ENCODE measurements at regions not wholly inside any gene's neighbourhood (a gene's known extent, or its start where the extent isn't known, plus 50 kb on each side); places are given as distances from the start of the nearest gene placed in this dataset.

DNA sequence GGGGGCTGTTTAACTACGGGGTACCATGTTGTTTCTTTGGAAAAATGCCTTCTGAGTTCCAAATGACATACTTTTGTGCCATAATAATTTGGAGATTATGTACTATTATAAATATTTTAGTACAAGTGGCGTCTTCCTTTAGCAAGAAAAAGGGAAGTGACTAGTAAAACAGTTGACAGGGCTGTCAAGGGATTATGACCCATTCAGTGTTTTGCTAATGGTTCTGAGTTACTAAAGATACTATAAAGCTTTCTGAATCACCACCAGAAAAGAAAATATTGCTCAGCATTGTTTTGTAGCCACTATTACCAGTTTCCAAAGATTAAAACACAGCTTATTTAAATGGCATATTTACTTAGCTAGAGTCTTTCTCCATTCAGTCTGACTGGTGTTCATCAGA lies 334.9 kb downstream of the SNAPC1 start:
- DNase-seq (ENCODE audit: low spot score) = no peak

DNA sequence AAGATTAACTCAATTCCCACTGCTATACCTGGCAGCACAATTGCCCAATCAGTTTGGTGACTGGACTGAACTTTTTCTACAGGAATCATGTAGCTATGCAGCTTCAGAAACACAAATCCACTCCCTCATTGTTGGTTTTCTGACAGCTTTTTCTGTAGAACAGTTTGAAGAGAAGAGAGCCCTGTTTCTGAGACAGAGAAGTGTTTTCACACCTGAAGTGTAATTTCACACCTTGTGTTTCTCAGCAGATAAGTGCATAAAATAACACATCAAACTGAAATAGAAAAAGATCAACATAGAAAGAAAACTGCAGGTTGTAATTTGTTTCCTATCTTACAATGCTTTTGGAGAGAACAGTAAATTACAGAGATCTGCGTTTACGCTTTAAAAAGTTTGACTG lies 335.6 kb downstream of the SNAPC1 start:
- DNase-seq (ENCODE audit: low spot score) = no peak

DNA sequence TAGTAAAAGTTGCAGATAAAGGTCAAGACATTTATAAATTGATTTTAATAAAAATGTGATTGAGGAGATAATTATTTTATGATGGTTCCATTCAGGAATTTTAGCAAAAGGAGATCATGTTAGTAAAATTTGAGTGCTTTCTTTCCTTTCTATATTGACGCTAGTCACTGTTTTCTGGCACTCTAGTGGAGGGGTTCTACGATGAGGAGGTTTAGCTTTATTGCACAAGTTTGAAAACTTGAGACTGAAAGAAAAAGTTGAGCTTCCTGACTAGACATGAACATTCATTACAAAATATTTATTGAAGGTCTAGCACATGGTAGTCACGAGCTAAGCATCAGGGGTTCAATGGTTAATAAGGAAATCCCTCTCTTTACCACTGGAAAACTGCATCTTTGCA lies 336.1 kb downstream of the SNAPC1 start:
- no peak for DNase-seq (ENCODE audit: low spot score)

DNA sequence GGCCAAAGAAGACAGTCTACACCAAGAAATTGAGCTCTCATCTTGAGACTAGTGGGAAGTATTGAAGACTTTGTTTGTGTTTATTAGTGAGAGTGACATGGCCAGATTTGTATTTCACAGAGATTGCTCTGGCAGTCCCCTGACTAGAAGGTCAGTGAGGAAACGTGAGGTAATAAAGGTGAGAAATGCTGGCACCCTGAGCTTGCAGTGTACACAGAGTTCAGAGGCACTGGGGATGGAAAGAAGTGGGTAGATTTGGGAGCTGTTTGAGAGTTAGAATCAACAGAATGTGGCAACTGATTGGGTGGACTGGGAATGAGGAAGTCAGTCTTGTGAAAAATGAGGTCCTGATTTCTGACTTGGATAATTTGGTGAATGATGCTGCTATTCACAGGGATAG lies 336.9 kb downstream of the SNAPC1 start:
- DNase-seq (ENCODE audit: low spot score) = no peak

DNA sequence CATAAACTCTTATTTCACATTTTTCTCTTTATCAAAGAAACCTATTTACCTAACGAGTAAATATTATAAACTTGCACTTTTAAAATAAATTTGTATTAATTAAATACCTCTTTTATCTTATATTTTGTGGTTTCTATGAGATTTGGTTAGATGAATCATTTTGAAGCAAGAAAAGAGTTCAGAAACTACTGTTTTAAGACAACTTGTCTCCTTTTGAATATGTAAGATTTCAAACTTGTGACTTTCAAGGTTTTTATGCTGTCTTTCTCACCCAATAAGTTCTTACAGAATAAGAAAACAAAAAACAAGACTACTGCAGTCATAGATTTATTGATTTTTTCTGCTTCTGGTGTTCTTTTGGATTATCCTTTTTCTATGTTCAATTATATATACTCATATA lies 339.0 kb downstream of the SNAPC1 start:
- DNase-seq (ENCODE audit: low spot score) = no peak

DNA sequence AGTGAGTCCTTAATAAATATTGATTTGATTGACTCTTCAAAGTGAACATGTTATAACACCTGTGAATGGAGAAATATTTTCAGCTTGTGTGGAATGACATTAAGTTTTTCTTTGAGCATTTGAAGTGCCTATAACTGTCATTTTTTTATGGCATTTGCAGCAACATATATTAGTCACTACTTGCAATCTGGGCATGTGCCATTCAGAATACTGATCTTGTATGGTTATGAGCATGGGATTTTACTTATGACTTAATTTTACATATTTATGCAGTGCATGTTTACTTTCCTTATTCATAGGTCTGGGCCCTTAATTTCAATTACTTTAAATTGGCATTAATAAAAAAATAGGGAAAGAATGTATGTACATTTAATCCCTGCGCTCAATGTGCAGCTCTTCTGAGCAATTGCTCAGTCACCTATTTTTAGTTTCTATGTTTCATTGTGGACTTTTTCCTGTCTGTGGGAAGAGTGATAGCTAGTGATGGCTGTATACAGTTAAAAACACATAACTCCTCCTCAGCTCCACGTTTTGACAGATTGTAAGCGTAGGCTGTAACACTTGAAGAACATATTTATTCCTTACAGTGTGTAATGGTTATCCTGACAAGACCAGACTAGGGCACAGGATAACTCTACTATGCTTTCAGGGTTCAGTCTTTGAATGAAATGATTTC lies 339.6 kb downstream of the SNAPC1 start:
- DNase-seq (ENCODE audit: low spot score) = no peak

DNA sequence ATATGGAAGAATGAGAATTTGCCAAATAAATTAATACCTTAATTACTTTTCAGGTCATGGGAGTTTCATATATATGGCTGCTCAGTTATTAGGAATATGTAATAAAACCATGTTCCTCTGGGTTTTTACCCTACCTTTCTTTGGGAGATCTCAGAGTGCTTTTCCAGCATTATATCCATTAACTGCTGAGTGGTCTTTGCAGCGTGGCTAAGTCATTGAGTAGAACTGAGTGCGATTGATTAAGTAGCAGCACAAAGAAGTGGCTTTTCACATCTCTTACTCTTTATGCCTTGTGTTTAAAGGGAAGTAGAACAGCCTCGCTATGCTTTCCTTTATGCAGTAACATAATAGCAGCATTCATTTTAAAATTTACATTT lies 340.1 kb downstream of the SNAPC1 start:
- no peak for DNase-seq (ENCODE audit: low spot score)

DNA sequence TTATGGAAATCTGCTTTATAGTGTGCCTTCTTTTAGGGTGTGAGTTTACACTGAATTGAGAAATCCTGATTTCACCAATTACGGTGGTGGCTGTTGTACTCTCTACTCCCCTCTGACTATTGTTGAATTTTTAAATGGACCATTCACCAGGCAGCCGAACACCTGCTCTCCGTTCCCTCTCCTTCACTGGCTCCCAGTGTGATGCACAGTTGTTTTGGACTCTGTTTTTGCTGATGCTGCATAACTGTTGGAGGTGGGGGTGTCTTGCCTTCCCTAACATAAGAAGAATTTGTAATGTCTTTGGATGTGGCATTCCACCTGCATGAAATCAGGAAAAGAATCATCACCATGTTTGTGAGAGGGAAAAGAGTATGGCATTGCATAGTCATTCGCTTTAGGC lies 341.2 kb downstream of the SNAPC1 start:
- no peak for DNase-seq (ENCODE audit: low spot score)

DNA sequence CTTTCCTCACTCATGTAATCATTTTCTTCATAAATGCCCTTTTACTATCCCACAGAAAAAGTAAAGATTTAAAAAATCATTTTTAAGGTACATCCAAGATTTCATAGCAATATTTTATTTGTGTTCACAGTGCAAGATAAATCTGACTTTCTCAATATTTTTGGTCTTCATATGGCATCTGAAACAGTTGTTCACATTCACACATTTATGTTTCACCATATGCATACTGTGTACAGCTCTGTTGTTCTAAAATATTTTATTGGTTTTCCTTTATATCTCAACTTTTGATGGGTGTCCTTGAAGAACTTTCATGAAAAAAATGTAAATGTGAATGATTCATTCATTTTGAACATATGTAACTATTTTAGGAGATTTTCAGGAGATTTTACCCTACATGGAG lies 348.7 kb downstream of the SNAPC1 start:
- no peak for DNase-seq (ENCODE audit: low spot score)

DNA sequence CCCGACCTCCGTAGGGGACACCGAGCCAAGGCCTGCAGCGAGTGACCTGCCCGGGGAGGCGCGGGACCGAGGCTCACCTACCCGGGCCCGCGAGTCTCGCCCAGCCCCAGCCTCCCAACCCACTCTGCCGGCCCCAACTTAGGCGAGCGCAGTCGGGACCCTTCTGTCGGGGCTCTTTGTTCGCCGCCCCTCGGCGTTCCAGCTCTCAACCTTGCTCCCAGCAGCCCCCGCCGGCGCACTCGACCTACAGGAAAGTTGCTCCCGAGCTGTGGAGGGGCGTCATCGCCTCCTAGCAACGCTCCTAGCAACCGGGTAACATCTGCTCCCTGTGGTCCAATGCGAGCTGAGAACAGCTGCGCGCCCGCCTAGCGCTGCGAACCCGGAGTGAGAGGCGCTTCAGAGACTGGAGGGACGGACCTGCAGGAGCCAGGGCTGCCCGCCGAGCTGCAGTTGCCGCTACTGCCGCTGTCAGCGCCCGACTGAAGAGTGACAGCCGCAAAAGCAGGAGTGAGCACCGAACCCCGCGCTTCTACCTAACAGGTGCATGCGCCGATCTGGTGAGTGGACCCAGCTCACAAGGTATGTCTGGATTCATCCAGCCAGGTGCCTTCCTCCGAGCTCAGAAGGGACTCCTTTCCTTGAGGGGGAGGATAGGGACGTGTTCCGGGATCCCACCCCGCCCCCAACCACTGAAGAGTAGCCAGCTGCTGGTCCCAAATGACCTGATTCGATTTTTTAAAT lies 355.0 kb downstream of the SNAPC1 start:
- DNase-seq (ENCODE audit: low spot score) = peak; percentile 87

DNA sequence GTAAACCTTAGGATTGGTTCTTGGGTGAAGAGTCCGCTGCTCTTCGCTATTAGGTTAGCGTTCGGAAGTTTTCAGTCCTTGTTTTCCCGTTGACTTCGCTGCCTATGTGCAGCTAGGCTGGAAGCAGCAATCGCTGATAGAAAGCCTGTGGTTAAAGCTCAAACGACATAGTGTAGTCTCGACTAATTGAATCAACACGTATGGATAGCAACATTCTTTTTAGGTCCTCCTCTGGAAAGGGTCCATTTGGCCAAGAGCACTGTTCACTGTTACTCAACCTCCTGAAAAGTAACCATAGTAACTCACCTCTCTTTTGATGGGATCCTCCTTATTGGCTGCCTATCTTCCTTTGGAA lies 355.5 kb downstream of the SNAPC1 start:
- DNase-seq (ENCODE audit: low spot score) = no peak

DNA sequence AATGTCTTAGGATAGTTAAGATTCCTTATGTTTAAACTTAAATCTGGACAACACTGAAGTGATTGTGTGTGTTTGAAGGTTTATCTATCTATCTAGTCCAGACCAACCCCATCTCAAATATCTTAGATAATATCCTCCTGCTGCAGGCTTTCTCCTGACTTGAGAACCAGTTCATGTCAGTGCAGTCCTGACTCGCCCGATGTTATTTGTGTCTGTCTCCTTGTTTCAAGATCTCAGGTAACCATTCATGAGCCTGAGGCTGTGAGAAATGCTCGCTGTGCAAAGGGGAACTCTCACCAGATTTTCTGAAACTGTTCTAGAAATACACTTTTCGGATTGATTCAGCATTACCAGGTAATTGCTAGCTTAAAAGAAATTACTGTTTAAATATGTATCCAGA lies 356.2 kb downstream of the SNAPC1 start:
- DNase-seq (ENCODE audit: low spot score) = no peak

DNA sequence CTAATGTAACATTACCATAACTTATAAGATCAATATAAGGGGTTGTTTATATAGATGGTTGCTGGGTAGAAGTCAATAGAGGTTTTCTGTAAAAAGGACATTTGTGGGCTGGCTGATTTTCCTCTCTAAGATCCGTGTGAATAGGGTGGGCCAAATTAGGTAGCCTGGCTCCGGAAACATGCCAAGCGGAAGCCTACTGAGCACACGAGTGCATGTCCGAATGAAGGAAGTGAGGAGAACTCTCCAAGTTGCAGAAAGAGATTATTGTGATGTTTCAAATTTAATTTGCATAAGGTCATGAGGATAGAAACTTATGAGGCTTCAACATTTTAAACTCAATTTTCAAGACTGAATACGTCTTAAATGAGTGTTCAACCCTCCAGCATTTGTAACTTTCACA lies 356.7 kb downstream of the SNAPC1 start:
- no peak for DNase-seq (ENCODE audit: low spot score)

DNA sequence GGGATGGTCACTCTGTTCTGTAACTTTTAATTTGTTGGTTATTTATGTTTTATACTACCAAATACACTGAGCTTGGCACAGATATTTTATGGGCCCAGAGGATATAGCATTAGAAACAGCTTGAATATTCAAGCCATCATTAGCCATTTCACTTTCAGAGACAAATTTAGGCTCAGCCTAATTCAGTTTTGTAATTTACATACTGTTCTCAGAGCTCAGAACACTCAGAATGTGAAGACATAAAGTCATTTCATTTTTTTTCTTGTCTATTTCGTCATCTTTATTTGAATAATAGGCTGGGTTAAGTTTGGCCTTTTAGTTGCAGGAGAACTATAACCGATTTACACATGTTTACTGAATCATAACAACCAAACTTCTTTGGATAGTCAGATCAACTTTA lies 361.7 kb downstream of the SNAPC1 start:
- DNase-seq (ENCODE audit: low spot score) = no peak

DNA sequence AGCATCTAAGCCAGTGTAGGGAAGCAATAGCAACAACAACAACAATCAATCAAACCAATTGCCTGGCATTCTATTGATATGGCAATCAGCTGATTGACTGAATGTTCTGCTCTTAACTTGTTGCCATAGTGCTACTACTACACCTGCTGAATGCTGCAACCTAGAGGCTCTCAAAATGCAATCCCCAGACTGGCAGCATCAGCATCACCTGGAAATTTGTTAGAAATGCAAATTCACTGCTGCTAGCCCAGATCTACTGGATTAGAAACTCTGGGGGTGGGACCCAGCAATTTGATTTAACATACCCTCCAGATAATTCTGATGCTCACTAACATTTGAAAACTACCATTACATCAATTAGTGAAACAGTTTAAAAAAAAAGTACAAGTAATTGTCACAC lies 363.6 kb downstream of the SNAPC1 start:
- DNase-seq (ENCODE audit: low spot score) = no peak

DNA sequence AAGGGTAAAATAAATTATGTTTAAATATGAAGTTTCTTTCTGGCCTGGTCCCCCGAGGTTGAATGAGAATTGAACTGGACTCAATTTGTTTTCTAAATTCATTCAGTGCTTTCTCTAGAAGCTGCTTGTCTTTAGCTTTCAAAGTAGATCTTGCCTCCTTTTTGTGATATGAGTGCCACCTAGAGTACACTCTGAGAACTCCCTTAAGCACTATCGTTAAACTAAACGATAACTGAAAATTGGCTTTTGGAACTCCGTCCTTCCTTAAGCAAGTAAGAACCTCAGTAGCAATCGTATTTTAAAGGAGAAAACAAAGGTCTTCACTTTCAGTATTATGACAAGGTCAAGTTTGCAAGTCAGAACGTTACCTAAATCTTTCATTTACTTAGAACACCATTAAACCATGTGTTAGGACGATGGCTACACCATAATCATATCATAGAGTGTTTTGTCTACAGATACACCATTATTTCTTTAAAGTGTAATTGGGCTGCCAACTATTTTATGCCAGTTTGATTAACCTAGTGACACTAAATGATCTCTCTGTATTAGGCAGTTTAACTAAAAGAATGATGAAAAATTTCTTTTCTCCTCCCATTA lies 364.8 kb downstream of the SNAPC1 start:
- peak; percentile 45 for DNase-seq (ENCODE audit: low spot score)

DNA sequence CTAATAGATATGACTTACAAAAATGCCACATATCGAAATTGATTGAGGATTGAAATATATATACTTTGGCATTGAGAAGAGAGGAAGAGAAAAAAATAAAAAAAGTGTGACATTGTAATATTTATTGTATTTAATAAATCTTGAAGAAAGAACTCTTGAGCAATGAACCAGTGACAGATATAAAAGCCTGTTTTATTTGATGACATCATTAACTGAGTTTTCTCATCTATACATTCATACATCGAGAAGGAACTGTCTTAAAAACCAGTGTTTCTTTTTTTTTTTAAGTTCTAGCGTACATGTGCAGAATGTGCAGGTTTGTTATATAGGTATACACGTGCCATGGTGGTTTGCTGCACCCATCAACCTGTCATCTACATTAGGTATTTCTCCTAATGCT lies 368.2 kb downstream of the SNAPC1 start:
- no peak for DNase-seq (ENCODE audit: low spot score)

DNA sequence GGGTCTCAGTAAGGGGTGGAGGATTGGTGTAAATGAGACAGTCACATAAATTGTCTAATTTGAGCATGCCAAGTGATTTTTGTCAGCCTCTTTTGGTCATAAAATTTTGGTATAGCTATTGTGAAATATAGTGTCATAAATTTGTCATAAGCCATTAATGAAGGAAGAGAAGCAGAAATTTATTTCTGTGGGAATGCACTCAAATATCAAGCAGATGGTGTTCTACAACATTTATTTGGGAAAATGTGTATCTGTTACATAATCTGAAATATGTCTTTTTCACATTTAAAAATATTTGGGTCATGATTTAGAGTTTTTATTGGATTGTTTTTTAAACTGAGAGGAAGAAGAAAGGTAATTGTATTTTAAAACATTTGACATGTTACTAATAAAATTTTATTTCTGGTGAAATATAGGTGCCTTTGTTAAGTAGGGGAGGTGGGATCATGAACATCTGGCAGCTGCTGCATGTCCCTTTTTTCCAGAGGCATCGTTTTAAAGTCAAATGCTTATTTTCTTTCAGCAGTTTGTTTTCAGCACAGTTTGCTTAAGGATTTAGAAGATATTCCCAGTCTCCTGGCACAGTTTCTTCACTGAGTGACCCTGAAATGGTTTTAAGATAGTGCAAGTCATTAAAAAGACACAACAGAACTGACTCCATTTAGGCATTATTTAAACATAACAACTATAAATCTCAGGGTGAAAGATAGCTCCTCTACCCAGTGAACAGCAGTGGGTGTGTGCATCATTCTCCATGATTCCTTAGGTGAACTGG lies 371.7 kb downstream of the SNAPC1 start:
- no peak for DNase-seq (ENCODE audit: low spot score)

DNA sequence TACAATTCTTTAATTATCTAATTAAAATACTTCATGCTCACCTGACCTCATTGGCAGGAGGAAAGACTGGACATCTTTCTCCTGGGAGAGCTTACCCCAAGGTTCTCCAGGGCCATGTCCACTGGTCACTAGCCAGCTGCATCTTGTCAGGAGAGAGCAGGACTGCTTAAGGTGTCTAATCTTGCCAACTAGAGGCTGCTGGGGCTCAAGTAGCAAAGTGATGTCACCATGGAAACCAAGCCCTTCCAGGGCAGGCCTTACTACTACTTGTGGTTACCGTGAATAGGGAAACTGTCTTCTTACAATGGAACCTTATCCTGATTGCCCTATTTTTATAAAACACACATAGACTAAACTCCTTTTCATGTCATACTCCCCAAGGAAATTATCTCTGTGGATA lies 376.4 kb downstream of the SNAPC1 start:
- DNase-seq (ENCODE audit: low spot score) = peak; percentile 10

DNA sequence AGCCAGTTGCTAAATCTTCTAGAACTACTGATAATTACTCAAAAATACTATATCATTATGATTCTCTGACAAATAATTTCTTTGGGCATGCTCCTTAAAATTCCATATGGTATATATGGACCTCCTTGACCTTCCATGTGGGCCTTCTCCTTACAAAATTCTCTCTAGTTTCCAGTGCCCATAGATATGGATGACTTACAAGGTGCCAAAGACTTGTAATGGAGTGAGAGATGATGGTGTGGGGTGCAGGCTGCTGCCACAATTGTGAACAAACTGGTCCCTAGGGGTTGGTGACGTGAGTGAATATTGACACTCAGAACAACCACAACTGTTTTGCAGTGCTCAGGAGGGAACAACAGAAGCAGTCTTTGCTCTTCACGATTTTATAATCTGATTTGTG lies 378.9 kb downstream of the SNAPC1 start:
- DNase-seq (ENCODE audit: low spot score) = no peak

DNA sequence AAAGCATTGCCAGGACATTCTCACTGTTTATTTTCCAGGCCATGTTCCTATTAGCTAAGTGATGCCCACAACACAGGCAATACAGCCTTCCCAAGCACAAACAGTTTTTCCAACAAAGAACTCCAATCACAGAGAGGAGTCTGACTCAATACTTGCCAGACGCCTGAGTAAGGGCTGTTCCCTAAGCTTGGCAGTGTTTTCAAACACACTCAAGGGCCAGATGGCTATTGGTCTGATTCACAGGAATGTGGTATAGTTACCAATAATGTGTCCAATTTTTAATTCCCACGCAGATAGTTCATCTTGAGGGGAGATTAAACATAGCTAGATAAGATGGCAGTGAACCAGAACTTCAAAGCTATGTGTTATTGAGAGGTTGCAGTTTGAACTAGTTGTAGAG lies 381.0 kb downstream of the SNAPC1 start:
- no peak for DNase-seq (ENCODE audit: low spot score)

DNA sequence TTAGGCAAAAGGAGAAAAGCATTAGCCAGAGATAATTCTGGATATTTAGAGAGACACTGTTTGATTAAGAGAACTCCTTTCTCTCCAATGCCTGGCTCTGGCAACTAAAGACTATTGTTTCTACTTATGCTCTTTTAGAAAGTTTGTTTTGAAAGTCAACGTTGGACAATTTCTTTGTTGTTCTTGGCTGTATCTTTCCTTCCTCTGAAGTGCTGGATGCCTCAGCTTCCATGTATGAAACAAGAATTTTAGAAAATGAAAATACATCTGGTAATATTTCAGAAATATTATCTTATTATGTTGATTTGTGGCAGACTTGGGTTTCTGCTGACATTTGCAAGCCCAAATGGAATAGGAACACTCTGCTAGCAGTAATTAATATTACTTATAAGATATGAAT lies 382.6 kb downstream of the SNAPC1 start:
- no peak for DNase-seq (ENCODE audit: low spot score)

DNA sequence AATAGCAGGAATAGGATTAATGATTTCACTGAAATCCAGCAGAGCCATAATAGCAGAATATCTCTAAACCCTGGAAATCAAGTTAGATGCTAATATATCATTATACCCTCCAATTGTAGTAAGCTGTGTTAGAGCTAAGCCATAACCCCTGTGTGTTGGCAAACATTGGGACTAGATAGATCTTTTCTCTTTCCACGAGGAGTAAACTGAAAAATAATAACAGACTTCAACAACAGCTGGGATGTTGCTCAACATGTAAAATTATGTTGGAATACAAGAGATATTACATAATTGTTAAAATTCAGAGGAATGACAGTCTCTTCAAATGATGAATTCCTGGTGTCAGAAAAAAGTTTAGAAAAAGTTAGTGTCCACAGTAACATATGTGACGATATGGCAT lies 383.8 kb downstream of the SNAPC1 start:
- DNase-seq (ENCODE audit: low spot score) = no peak
